Trophoblast cell (in vitro differentiated cells and primary cell): ENCODE measurements at regions not wholly inside any gene's neighbourhood (a gene's known extent, or its start where the extent isn't known, plus 50 kb on each side); places are given as distances from the start of the nearest gene placed in this dataset.

Experiments
- DNase-seq, 2 donors: peaks; one replicate each; pipeline ENCODE4 v3.0.0-alpha.2; 2016
- H2AFZ ChIP-seq: 2 replicates; pipeline ENCODE4 v1.6.1; 2013; ENCODE audit warnings: low read length, moderate library complexity, mild to moderate bottlenecking; ENCODE audit not compliant: insufficient read depth, poor library complexity
- H2AK5ac ChIP-seq: 2 replicates; pipeline ENCODE4 v1.6.1; 2013; ENCODE audit warnings: mild to moderate bottlenecking, low read length
- H2BK120ac ChIP-seq: 2 replicates; pipeline ENCODE4 v1.6.1; 2013; ENCODE audit warnings: low read length, mild to moderate bottlenecking, moderate library complexity; ENCODE audit not compliant: insufficient read depth, poor library complexity
- H2BK12ac ChIP-seq: 2 replicates; pipeline ENCODE4 v1.6.1; 2013; ENCODE audit warnings: mild to moderate bottlenecking, low read length, moderate library complexity
- H2BK5ac ChIP-seq: 2 replicates; pipeline ENCODE4 v1.6.1; 2013; ENCODE audit warnings: low read length, low read depth, moderate library complexity, mild to moderate bottlenecking; ENCODE audit not compliant: poor library complexity
- H3K14ac ChIP-seq: 2 replicates; pipeline ENCODE4 v1.6.1; 2013; ENCODE audit warnings: mild to moderate bottlenecking, low read length
- H3K18ac ChIP-seq: 2 replicates; pipeline ENCODE4 v1.6.1; 2013; ENCODE audit warnings: mild to moderate bottlenecking, low read length
- H3K23ac ChIP-seq: 2 replicates; pipeline ENCODE4 v1.6.1; 2013; ENCODE audit warnings: low read length
- H3K27ac ChIP-seq: 2 replicates; pipeline ENCODE4 v1.5.1; 2013; ENCODE audit warnings: low read depth, mild to moderate bottlenecking, inconsistent platforms, low read length, moderate library complexity
- H3K27me3 ChIP-seq: 2 replicates; pipeline ENCODE4 v1.6.1; 2013; ENCODE audit warnings: inconsistent platforms, mild to moderate bottlenecking, low read length, moderate library complexity; ENCODE audit not compliant: insufficient read depth
- H3K36me3 ChIP-seq, 2 experiments: 1 replicate in 1 of 2; 2 replicates in 1 of 2; pipeline ENCODE4 v1.6.1; 2013; ENCODE audit warnings: low read length in 2 of 2, mild to moderate bottlenecking in 2 of 2, moderate library complexity in 1 of 2; ENCODE audit not compliant: insufficient read depth in 2 of 2, control insufficient read depth in 1 of 2
- H3K4ac ChIP-seq: 2 replicates; pipeline ENCODE4 v1.6.1; 2013; ENCODE audit warnings: low read depth, mild to moderate bottlenecking, low read length, moderate library complexity
- H3K4me1 ChIP-seq, 2 experiments: 1 replicate in 1 of 2; 2 replicates in 1 of 2; pipeline ENCODE4 v1.6.1; 2013; ENCODE audit warnings: low read length in 2 of 2, mild to moderate bottlenecking in 2 of 2, moderate library complexity in 1 of 2; ENCODE audit not compliant: insufficient read depth in 2 of 2, control insufficient read depth in 1 of 2
- H3K4me2 ChIP-seq: 2 replicates; pipeline ENCODE4 v1.6.1; 2013; ENCODE audit warnings: inconsistent platforms, mild to moderate bottlenecking, low read length, moderate library complexity
- H3K4me3 ChIP-seq: 2 replicates; pipeline ENCODE4 v1.5.1; 2013; ENCODE audit warnings: mild to moderate bottlenecking, low read depth, low read length, inconsistent platforms
- H3K79me1 ChIP-seq: one replicate; pipeline ENCODE4 v1.6.1; 2013; ENCODE audit warnings: low read length
- H3K79me2 ChIP-seq: 2 replicates; pipeline ENCODE4 v1.6.1; 2013; ENCODE audit warnings: low read length, mild to moderate bottlenecking; ENCODE audit not compliant: control insufficient read depth, insufficient read depth, poor library complexity
- H3K9ac ChIP-seq: 2 replicates; pipeline ENCODE4 v1.6.1; 2013; ENCODE audit warnings: mild to moderate bottlenecking, low read length
- H3K9me3 ChIP-seq: 2 replicates; pipeline ENCODE4 v1.6.1; 2013; ENCODE audit warnings: low read depth, mild to moderate bottlenecking, control low read depth, inconsistent platforms, low read length; ENCODE audit not compliant: insufficient read depth
- H4K12ac ChIP-seq: 2 replicates; pipeline ENCODE4 v1.6.1; 2013; ENCODE audit warnings: low read depth, mild to moderate bottlenecking, low read length, moderate library complexity
- H4K8ac ChIP-seq: 2 replicates; pipeline ENCODE4 v1.6.1; 2013; ENCODE audit warnings: low read depth, mild to moderate bottlenecking, low read length, moderate library complexity
- H4K91ac ChIP-seq: one replicate; pipeline ENCODE4 v1.6.1; 2013; ENCODE audit warnings: low read depth, mild to moderate bottlenecking, low read length, moderate library complexity
- WGBS: extraction: QIAGEN DNeasy Blood & Tissue Kit; methylation state at CpG from one replicate; pipeline ENCODE4 v1.1.7; 2013; ENCODE audit warnings: missing lambda C conversion rate; ENCODE audit not compliant: insufficient read length, insufficient coverage; ENCODE audit errors: extremely low coverage; 5-methylcytosine and 5-hydroxymethylcytosine counted together

DNA sequence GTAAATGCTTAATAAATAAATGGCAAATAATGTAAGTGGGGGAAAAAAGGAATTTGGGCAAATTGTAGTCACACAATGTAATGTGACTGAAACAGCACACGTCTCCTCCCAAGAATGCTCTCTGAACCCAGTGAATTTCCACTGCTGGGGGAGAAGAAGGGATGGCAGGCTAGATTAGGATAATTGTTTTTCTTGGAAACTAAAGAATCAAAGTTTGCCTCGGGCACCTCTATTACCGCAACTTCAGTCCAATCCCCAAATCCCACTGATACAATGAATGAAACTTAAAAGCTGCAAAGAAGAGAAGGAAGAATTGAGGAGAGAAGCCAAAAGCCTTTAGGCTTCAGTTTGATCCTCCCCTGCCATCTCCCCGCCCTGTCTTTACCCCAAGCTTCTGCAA is 423.2 kb upstream of the PAPPA start:
- no peaks in the 10 kb centered on the region for H3K79me1 ChIP-seq
- H4K8ac ChIP-seq: no peak overlapping the region
- H3K4me3 ChIP-seq: no peak overlapping the region
- no peak overlapping the region for H3K27ac ChIP-seq
- H2BK120ac ChIP-seq: no peak overlapping the region
- no CpG with 5 or more reads among the region's 4 CpGs for WGBS
- H2AK5ac ChIP-seq: no peak overlapping the region
- H4K91ac ChIP-seq: no peak overlapping the region
- no peak overlapping the region for H2BK5ac ChIP-seq
- no peak overlapping the region for H3K9ac ChIP-seq
- no peak overlapping the region for H2BK12ac ChIP-seq
- no peaks in the 10 kb centered on the region for H3K79me2 ChIP-seq
- H3K27me3 ChIP-seq: no peaks in the 10 kb centered on the region
- H2AFZ ChIP-seq: no peak overlapping the region
- H3K4me2 ChIP-seq: no peak overlapping the region
- H3K4ac ChIP-seq: no peak overlapping the region
- no peak overlapping the region for H4K12ac ChIP-seq
- no peak overlapping the region for H3K23ac ChIP-seq
- no peaks in the 10 kb centered on the region for H3K36me3 ChIP-seq
- no peak overlapping the region for H3K18ac ChIP-seq
- H3K4me1 ChIP-seq: no peaks in the 10 kb centered on the region
- no peaks in the 10 kb centered on the region for H3K9me3 ChIP-seq
- H3K14ac ChIP-seq: no peak overlapping the region
- no peak for DNase-seq

DNA sequence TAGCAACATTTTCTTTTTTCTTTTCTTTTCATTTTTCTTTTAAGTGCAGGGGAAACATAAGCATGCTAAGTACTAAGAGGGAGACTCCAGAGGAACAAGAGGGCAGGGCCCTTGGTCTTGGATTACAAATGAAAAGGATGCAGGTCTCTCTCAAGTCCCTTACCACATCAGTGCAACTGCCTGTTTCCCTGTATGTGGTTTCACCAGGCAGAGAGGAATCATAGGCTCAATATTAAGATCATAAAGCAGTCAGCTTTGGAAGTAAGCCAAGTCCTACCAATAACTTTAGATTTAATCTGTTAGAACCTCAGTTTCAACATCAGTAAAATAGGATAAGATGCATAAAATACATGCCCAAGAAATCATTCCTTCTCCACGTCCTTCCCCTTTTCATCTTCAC is 422.7 kb upstream of the PAPPA start:
- no peak overlapping the region for H4K12ac ChIP-seq

DNA sequence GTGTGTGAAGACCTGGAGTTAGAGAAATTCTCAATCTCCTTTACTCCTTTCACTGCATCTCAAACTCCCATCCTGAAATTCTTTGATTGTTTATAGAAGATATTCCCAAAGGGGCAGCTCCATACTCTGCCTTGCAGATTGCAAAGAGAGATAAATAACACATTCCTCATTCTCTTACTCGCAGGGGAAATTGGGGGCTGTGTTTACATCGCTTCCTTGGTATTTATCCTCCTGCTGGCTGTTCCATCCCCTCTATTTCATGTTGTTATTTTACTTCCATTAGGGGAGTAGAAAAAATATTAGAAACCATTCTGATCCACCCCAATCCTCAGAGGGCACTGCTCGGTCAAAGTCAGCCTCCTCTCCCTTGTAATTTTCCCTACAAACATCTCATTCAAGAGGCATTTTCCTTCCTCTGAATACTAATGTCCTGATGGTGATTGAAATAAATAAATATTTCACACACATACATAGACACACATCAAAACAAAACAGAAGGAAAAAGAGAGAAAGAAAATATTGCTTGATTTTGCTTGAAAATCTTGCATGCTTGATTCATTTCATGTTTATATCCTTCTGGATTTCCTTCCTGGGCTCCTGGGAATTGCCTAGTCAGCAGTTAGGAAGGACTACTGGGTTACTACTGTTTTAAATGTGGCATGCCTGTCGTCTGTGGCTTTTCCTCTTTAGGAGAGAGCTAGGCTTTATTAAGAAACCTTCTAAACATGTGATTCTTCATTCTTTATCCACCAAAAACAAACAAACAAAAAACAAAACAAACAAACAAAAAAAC is 420.1 kb upstream of the PAPPA start:
- no peak overlapping the region for H2AFZ ChIP-seq
- H3K27ac ChIP-seq: no peak overlapping the region
- H3K79me1 ChIP-seq: no peaks in the 10 kb centered on the region
- no peak overlapping the region for H3K18ac ChIP-seq
- H4K12ac ChIP-seq: no peak overlapping the region
- H3K4me3 ChIP-seq: no peak overlapping the region
- no peak for DNase-seq
- H3K4me2 ChIP-seq: peak overlapping the region; percentile 23
- no peak overlapping the region for H4K8ac ChIP-seq
- no peaks in the 10 kb centered on the region for H3K36me3 ChIP-seq
- H3K9ac ChIP-seq: no peak overlapping the region
- no peak overlapping the region for H4K91ac ChIP-seq
- no peaks in the 10 kb centered on the region for H3K27me3 ChIP-seq
- no peak overlapping the region for H2BK5ac ChIP-seq
- no peak overlapping the region for H2BK12ac ChIP-seq
- H2AK5ac ChIP-seq: no peak overlapping the region
- H3K4ac ChIP-seq: no peak overlapping the region
- no CpG with 5 or more reads among the region's 4 CpGs for WGBS
- no peak overlapping the region for H3K14ac ChIP-seq
- H3K79me2 ChIP-seq: no peaks in the 10 kb centered on the region
- no peak overlapping the region for H2BK120ac ChIP-seq
- no peak overlapping the region for H3K23ac ChIP-seq
- no peaks in the 10 kb centered on the region for H3K4me1 ChIP-seq
- H3K9me3 ChIP-seq: no peaks in the 10 kb centered on the region

More for the DNA sequence above, 422.7 kb upstream of the PAPPA start:
- Histone ChIP-seq H2AK5ac (no peak overlapping the region), H3K4ac (no peak overlapping the region), H2BK5ac (no peak overlapping the region), H2BK12ac (no peak overlapping the region), H3K36me3 (no peaks in the 10 kb centered on the region), H3K18ac (no peak overlapping the region), H3K9ac (peak overlapping the region; percentile 47), H2BK120ac (no peak overlapping the region), H3K14ac (no peak overlapping the region), H3K79me2 (no peaks in the 10 kb centered on the region), H3K4me3 (no peak overlapping the region), H3K27me3 (no peaks in the 10 kb centered on the region), H4K8ac (no peak overlapping the region), H4K91ac (no peak overlapping the region), H3K4me2 (no peak overlapping the region), H3K23ac (no peak overlapping the region), H2AFZ (no peak overlapping the region), H3K4me1 (no peaks in the 10 kb centered on the region), H3K27ac (no peak overlapping the region), H3K79me1 (no peaks in the 10 kb centered on the region), H3K9me3 (no peaks in the 10 kb centered on the region)
- WGBS: 100% methylated on average over 1 of the region's 1 CpG
- no peak for DNase-seq

DNA sequence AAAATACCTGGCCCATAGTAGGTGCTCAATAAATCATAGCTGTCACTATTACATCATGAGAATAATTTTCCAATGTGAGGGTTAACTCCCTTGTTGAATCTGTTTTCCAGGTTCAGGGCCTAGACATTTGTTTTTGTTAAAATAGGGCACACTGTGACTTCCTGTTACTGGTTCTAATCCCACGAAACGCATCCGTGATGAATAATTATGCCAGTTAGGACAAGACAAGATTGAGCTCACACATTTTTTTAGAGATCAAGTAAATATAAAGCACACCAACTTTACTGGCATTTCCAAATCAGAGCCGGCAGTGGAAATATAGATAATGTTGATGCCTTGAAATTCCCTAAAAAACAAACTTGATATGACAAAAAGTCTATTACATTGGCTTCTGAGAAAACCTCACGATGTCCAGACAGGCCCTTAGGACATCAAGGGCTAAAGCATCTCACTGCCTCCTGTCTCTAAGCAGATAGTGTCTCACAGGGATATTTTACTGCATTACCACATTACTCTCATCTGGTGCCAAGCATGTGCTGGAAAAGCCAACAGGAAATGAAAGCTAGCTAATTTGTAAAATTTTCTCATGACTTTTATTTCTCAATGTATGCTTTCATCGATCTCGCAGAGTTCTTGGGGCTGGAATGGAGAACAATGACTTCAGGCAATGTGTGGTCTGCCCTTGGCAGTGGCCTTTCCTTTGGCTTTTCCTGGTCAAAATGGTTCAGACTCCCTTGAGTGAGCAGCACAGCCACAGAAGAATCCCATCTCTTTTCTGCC is 414.3 kb upstream of the PAPPA start:
- H2AFZ ChIP-seq: no peak overlapping the region
- H2AK5ac ChIP-seq: no peak overlapping the region
- H3K9ac ChIP-seq: no peak overlapping the region
- no peaks in the 10 kb centered on the region for H3K27me3 ChIP-seq
- H3K79me1 ChIP-seq: no peaks in the 10 kb centered on the region
- no peak overlapping the region for H3K18ac ChIP-seq
- H4K91ac ChIP-seq: no peak overlapping the region
- no peak overlapping the region for H2BK5ac ChIP-seq
- no peak overlapping the region for H3K23ac ChIP-seq
- no peak overlapping the region for H3K27ac ChIP-seq
- no peak overlapping the region for H4K12ac ChIP-seq
- WGBS: no CpG with 5 or more reads among the region's 7 CpGs
- H4K8ac ChIP-seq: no peak overlapping the region
- H3K4ac ChIP-seq: no peak overlapping the region
- no peaks in the 10 kb centered on the region for H3K79me2 ChIP-seq
- H3K36me3 ChIP-seq: no peaks in the 10 kb centered on the region
- no peaks in the 10 kb centered on the region for H3K9me3 ChIP-seq
- no peak for DNase-seq
- H3K4me2 ChIP-seq: no peak overlapping the region
- H2BK12ac ChIP-seq: no peak overlapping the region
- H3K4me1 ChIP-seq: no peaks in the 10 kb centered on the region
- no peak overlapping the region for H3K4me3 ChIP-seq
- H2BK120ac ChIP-seq: no peak overlapping the region
- no peak overlapping the region for H3K14ac ChIP-seq
